Colonic mucosa (tissue), 4 donors: ENCODE measurements at regions not wholly inside any gene's neighbourhood (a gene's known extent, or its start where the extent isn't known, plus 50 kb on each side); places are given as distances from the start of the nearest gene placed in this dataset.

Experiments used
- DNase-seq: peaks from one replicate; pipeline ENCODE4 v3.0.0-alpha.2; 2020
- H3K27ac ChIP-seq: fragments of 200-600 bp; one replicate; pipeline ENCODE4 v1.8.0; 2021
- H3K27me3 ChIP-seq: fragments of 200-600 bp; one replicate; pipeline ENCODE4 v1.8.0; 2021
- H3K36me3 ChIP-seq: fragments of 200-600 bp; one replicate; pipeline ENCODE4 v1.8.0; 2021
- H3K4me1 ChIP-seq: fragments of 200-600 bp; one replicate; pipeline ENCODE4 v1.8.0; 2021; ENCODE audit warnings: mild to moderate bottlenecking
- H3K4me3 ChIP-seq: fragments of 200-600 bp; one replicate; pipeline ENCODE4 v1.8.0; 2021
- H3K9ac ChIP-seq, 2 donors: one replicate each; pipeline ENCODE4 v1.7.0; 2013; ENCODE audit warnings: control low read depth in 2 of 2, low read depth in 2 of 2, low read length in 2 of 2
- H3K9me3 ChIP-seq: fragments of 200-600 bp; one replicate; pipeline ENCODE4 v1.8.0; 2021
- CTCF ChIP-seq: fragments of 200-600 bp; IDR thresholded peaks from one replicate; pipeline ENCODE4 v1.8.0; 2022; ENCODE audit warnings: antibody characterized with exemption, mild to moderate bottlenecking
- intact Hi-C: fragments of 100-400 bp; cut with DNase I; formaldehyde crosslinking; loops from one replicate; pipeline ENCODE4 v1.14.1; 2022
- donor health status: healthy.
- donor health status: DM: no; HTN: no; CAD: no.
- donor health status: DM: no; HTN: no; CAD: no.

DNA sequence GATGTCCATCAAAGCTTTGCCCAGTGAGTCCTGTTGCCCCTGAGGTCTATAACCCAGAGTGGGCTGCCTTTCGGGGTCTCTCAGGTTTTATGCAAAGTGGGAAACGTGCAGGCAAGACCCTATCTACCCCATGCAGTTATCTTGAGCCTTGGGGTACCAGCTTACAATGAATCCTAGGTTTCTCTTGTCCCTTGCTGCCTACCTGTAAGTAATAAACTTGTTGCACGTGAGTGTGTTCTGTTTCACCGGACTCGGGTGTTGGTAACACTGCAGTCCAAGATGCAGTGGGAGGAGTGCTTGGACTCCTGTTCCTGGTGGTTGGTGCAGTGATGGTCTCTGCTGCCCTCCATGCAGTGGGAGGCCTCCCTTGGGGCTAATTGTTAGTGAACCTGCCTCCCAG, 85.6 kb upstream of the ALDH1B1 start:
- Histone ChIP-seq H3K36me3 (no peaks in the 10 kb centered on the region), H3K4me1 (no peaks in the 10 kb centered on the region), H3K27ac (no peak overlapping the region), H3K9ac (no peak overlapping the region), H3K27me3 (no peaks in the 10 kb centered on the region), H3K4me3 (no peak overlapping the region), H3K9me3 (no peaks in the 10 kb centered on the region)
- intact Hi-C loops, result no loop called here
- DNase-seq, result no peak
- no peak for TF ChIP-seq CTCF

DNA sequence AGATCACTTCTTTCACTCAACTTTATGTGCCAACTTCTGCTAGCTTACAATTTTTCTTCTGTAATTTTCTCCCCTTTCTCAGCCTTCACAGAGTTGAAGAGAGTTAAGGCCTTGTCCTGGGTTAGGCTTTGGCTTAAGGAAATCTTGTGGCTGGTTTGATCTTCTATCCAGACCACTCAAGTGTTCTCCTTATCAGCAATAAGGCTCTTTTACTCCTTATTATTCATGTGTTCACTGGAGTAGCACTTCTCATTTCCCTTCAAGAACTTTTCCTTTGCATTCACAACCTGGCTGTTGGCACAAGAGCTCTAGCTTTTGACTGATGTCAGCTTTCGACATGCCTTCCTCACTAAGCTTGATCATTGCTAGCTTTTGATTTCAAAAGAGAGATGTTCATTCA, 86.9 kb upstream of the ALDH1B1 start:
- Histone ChIP-seq H3K4me3 (no peak overlapping the region), H3K36me3 (no peaks in the 10 kb centered on the region), H3K9me3 (no peaks in the 10 kb centered on the region), H3K27ac (no peak overlapping the region), H3K27me3 (no peaks in the 10 kb centered on the region), H3K4me1 (no peaks in the 10 kb centered on the region), H3K9ac (no peak overlapping the region)
- DNase-seq, result no peak
- no peak for TF ChIP-seq CTCF
- intact Hi-C loops, result no loop called here

GRCh38 chr9:38301376-38302106, 91.0 kb upstream of the ALDH1B1 start:
- no peak overlapping the region for H3K27ac ChIP-seq
- H3K4me3 ChIP-seq, result no peak overlapping the region
- intact Hi-C loops, result no loop called here
- no peak for TF ChIP-seq CTCF
- H3K36me3 ChIP-seq, result no peaks in the 10 kb centered on the region
- no peaks in the 10 kb centered on the region for H3K9me3 ChIP-seq
- H3K4me1 ChIP-seq, result no peaks in the 10 kb centered on the region
- DNase-seq, result no peak
- H3K27me3 ChIP-seq, result no peaks in the 10 kb centered on the region
- no peak overlapping the region for H3K9ac ChIP-seq

DNA sequence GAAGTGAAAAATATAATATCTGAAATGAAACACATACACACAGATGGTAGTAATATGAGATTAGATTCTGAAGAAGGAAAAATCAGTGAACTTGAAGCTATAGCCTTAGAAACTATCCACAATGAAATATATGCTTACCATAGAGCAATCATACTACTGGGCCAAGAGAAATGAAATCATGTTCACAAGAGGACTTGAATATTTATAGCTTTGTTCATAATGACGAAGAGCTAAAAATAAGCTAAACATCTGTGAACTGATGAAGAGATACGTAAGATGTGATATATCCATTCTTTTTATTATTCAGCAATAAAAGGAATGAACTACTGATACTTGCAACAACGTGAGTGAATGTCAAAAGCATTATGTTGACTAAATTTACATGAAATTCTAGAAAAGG, 92.6 kb upstream of the ALDH1B1 start:
- H3K27me3 ChIP-seq, result no peaks in the 10 kb centered on the region
- no peaks in the 10 kb centered on the region for H3K9me3 ChIP-seq
- DNase-seq, result no peak
- no peak for TF ChIP-seq CTCF
- H3K4me1 ChIP-seq, result no peaks in the 10 kb centered on the region
- no peak overlapping the region for H3K9ac ChIP-seq
- intact Hi-C loops, result no loop called here
- no peaks in the 10 kb centered on the region for H3K36me3 ChIP-seq
- no peak overlapping the region for H3K4me3 ChIP-seq
- H3K27ac ChIP-seq, result no peak overlapping the region

DNA sequence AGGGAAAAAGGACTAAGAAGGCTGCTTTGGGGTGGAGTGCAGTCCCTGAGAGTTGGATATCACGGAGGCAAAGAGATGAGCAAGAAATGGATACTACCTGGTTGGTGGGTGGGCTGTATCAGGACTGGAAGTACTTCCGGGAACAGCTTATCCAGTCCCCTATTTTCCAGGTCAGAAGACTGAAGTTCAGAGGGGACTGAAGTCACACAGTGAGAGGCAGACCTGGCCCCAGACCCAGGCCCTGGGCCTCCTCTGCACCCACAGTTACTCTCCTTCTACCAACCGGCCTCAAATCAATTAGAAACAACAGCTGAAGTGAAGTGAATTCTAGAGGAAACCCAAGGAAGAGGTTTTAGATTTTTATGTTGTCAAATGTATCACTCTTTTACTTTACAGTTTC, 93.6 kb upstream of the ALDH1B1 start:
- H3K4me3 ChIP-seq, result no peak overlapping the region
- no peaks in the 10 kb centered on the region for H3K9me3 ChIP-seq
- no peaks in the 10 kb centered on the region for H3K27me3 ChIP-seq
- no peak for DNase-seq
- H3K9ac ChIP-seq, result no peak overlapping the region
- no peaks in the 10 kb centered on the region for H3K36me3 ChIP-seq
- TF ChIP-seq CTCF, result no peak
- intact Hi-C loops, result no loop called here
- H3K27ac ChIP-seq, result no peak overlapping the region
- no peaks in the 10 kb centered on the region for H3K4me1 ChIP-seq
